BLaER1 (cell line): ENCODE measurements at regions not wholly inside any gene's neighbourhood (a gene's known extent, or its start where the extent isn't known, plus 50 kb on each side); places are given as distances from the start of the nearest gene placed in this dataset.
"Not testable (repeated sequence)": the region's sequence is repeated elsewhere in the genome, so short reads cannot be mapped to it uniquely, and the experiment has no call there.

Experiments used
- H3K27ac ChIP-seq: shearing (Covaris generic); formaldehyde crosslinking; 2 replicates; pipeline ENCODE4 v1.8.1; 2022
- H3K27me3 ChIP-seq: shearing (Covaris generic); formaldehyde crosslinking; 2 replicates; pipeline ENCODE4 v1.8.1; 2022
- H3K36me3 ChIP-seq: shearing (Covaris generic); formaldehyde crosslinking; 2 replicates; pipeline ENCODE4 v1.8.1; 2022
- H3K4me1 ChIP-seq: shearing (Covaris generic); formaldehyde crosslinking; 2 replicates; pipeline ENCODE4 v1.8.1; 2022
- H3K4me2 ChIP-seq: shearing (Covaris generic); formaldehyde crosslinking; 2 replicates; pipeline ENCODE4 v1.8.1; 2022
- H3K4me3 ChIP-seq: shearing (Covaris generic); formaldehyde crosslinking; 2 replicates; pipeline ENCODE4 v1.8.1; 2022
- H3K9ac ChIP-seq: shearing (Covaris generic); formaldehyde crosslinking; 2 replicates; pipeline ENCODE4 v1.8.1; 2022
- H3K9me3 ChIP-seq: shearing (Covaris generic); formaldehyde crosslinking; 2 replicates; pipeline ENCODE4 v1.8.1; 2022
- H4K20me1 ChIP-seq: shearing (Covaris generic); formaldehyde crosslinking; 2 replicates; pipeline ENCODE4 v1.8.1; 2022
- Cebpa-rat ChIP-seq: shearing (Covaris generic); IDR thresholded peaks from 2 replicates; pipeline ENCODE4 v1.8.1; 2022

- no peak overlapping the region for H3K4me3 ChIP-seq
- no peak for TF ChIP-seq Cebpa-rat
- H3K27me3 ChIP-seq = no peaks in the 10 kb centered on the region
- H3K4me2 ChIP-seq = no peak overlapping the region
- H4K20me1 ChIP-seq = no peaks in the 10 kb centered on the region
- no peak overlapping the region for H3K27ac ChIP-seq
- no peak overlapping the region for H3K9ac ChIP-seq
- no peaks in the 10 kb centered on the region for H3K4me1 ChIP-seq
- peaks cover 26% of the 10 kb centered on the region for H3K9me3 ChIP-seq
- H3K36me3 ChIP-seq = no peaks in the 10 kb centered on the region
Observed at GRCh38 chr9:6160579-6160978, 55.0 kb upstream of the IL33 start.

DNA sequence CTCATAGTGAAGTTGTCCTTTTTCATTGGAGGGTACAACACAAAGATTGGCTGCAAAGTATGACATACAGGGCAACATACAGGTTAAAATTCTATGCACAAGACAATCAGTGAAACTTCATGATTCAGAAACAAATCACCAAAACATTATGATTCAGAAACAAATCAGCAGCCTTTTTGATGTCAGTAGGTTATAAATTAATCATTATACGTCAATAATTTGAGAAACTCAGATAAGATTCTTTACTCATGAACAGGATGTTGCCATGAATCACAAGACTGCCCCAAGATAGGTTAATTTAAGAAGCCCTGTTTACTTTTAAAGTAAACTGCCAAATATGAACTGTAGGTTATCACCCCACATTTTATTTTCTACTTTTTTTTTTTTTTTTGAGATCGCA is 62.2 kb upstream of the IL33 start:
- no peaks in the 10 kb centered on the region for H4K20me1 ChIP-seq
- H3K27me3 ChIP-seq = no peaks in the 10 kb centered on the region
- no peak overlapping the region for H3K4me2 ChIP-seq
- H3K9ac ChIP-seq = no peak overlapping the region
- no peak overlapping the region for H3K27ac ChIP-seq
- no peaks in the 10 kb centered on the region for H3K4me1 ChIP-seq
- H3K9me3 ChIP-seq = peaks cover 2% of the 10 kb centered on the region; the same call in 1 of the 2 replicates
- no peak for TF ChIP-seq Cebpa-rat
- H3K36me3 ChIP-seq = no peaks in the 10 kb centered on the region
- no peak overlapping the region for H3K4me3 ChIP-seq

DNA sequence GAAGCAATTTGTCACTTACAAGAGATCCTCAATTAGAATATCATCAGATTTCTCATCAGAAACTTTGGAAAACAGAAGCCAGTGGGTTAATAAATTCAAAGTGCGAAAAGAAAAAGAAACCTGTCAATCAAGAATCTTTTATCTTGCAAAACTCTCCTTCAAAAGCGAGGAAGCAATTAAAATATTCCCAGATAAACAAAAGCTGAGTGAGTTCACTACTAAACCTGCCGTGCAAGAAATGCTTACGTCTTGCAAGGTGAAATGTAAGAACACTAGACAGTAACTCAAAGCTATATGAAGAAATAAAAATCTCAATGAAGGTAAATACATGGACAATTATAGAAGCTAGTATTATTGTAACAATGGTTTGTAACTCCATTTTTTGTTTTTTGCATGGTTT is 62.8 kb upstream of the IL33 start:
- Histone ChIP-seq H3K36me3 (no peaks in the 10 kb centered on the region), H3K4me1 (no peaks in the 10 kb centered on the region), H3K9me3 (no peaks in the 10 kb centered on the region), H3K27ac (no peak overlapping the region), H3K4me3 (no peak overlapping the region), H3K4me2 (no peak overlapping the region), H3K27me3 (no peaks in the 10 kb centered on the region), H3K9ac (no peak overlapping the region), H4K20me1 (no peaks in the 10 kb centered on the region)
- TF ChIP-seq Cebpa-rat = no peak

DNA sequence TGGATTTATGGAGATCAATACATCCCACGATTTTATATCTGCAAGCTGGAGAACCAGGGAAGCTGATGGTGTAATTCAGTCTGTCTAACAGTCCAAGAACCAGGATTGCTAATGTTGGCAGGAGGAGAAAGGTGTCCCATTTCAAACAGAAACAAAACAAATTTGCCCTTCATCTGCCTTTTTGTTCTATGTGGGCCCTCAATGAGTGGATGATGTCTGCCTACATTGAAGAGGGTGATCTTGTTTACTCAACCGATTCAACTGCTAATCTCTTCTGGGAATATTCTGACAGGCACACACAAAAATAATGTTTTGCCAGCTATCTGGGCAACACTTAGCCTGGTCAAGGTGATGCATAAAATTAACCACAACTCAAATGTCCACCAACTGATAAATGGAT is 65.1 kb upstream of the IL33 start:
- no peaks in the 10 kb centered on the region for H3K36me3 ChIP-seq
- TF ChIP-seq Cebpa-rat = no peak
- H3K27ac ChIP-seq = no peak overlapping the region

GRCh38 chr9:6149315-6149714 is 66.3 kb upstream of the IL33 start:
- Histone ChIP-seq H3K9me3 (no peaks in the 10 kb centered on the region), H3K4me1 (no peaks in the 10 kb centered on the region)
- TF ChIP-seq Cebpa-rat = no peak

More for the DNA sequence above, 65.1 kb upstream of the IL33 start:
- H3K4me2 ChIP-seq = no peak overlapping the region
- H4K20me1 ChIP-seq = no peaks in the 10 kb centered on the region
- H3K4me1 ChIP-seq = no peaks in the 10 kb centered on the region
- no peaks in the 10 kb centered on the region for H3K27me3 ChIP-seq
- H3K4me3 ChIP-seq = no peak overlapping the region
- H3K9ac ChIP-seq = no peak overlapping the region
- H3K9me3 ChIP-seq = no peaks in the 10 kb centered on the region

DNA sequence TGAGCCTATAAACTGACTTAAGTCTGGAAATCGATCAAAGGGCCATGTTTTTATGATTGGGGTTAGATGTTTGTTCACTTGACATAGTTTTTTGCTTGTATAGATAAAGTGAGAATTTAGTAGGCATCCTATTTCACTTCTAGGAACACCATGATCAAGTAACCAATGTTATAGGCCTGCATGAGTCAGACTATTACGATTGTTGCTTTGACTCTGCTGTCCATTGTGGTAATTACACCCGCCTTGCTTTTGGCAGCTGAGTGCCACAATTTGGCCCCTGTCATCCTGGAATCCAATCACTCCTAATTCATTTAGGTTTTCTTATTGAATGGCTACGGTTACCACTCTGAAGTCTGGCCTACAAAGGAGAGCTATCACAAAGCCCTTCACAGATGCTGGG is 67.8 kb upstream of the IL33 start:
- no peak for TF ChIP-seq Cebpa-rat
- no peaks in the 10 kb centered on the region for H3K36me3 ChIP-seq
- no peaks in the 10 kb centered on the region for H3K27me3 ChIP-seq
- H3K9ac ChIP-seq = no peak overlapping the region
- no peaks in the 10 kb centered on the region for H4K20me1 ChIP-seq
- H3K4me1 ChIP-seq = no peaks in the 10 kb centered on the region
- no peaks in the 10 kb centered on the region for H3K9me3 ChIP-seq
- H3K27ac ChIP-seq = no peak overlapping the region
- no peak overlapping the region for H3K4me2 ChIP-seq
- no peak overlapping the region for H3K4me3 ChIP-seq

More at GRCh38 chr9:6149315-6149714, 66.3 kb upstream of the IL33 start:
- Histone ChIP-seq H4K20me1 (no peaks in the 10 kb centered on the region), H3K9ac (no peak overlapping the region), H3K27me3 (no peaks in the 10 kb centered on the region), H3K36me3 (no peaks in the 10 kb centered on the region), H3K4me3 (no peak overlapping the region), H3K4me2 (no peak overlapping the region), H3K27ac (no peak overlapping the region)

- Histone ChIP-seq H3K4me3 (no peak overlapping the region), H3K27me3 (no peaks in the 10 kb centered on the region), H3K9me3 (no peaks in the 10 kb centered on the region), H3K9ac (no peak overlapping the region), H3K4me1 (no peaks in the 10 kb centered on the region), H3K36me3 (no peaks in the 10 kb centered on the region), H3K4me2 (no peak overlapping the region), H4K20me1 (no peaks in the 10 kb centered on the region), H3K27ac (no peak overlapping the region)
- TF ChIP-seq Cebpa-rat = no peak
Observed at GRCh38 chr9:6144947-6145346, 70.7 kb upstream of the IL33 start.

DNA sequence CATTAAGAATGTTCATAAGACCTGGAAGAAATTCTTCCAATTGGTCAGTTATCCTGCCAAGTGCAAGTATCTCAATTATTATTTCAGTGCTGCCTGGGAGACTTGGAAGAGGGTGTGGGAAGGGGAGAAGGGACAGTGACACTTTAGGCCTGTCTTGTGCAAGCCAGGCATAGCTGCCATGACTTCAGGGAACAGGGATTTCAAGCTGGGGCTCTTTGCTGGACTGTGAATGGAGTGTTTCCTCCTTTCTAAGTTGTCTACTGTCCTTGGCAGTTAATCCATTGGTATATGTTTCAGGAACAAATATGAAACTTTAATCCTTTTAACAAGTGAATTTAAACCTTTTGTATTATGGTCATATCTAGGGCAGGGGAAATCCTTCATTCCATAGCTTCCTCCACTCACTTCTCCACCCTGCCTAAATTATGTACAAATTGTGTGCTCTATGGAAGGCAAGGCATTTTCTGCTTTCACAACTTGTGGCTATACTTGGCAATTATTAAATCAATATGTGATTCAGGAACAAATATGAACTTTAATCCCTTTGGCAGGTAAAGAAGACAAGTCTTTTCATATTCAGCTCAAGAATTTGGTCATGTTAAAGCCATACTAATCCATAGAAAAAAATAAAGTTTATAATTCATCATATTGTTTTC is 72.7 kb upstream of the IL33 start:
- no peaks in the 10 kb centered on the region for H4K20me1 ChIP-seq
- TF ChIP-seq Cebpa-rat = no peak

GRCh38 chr9:6135780-6136179 is 79.8 kb upstream of the IL33 start:
- not testable (repeated sequence) for H3K9me3 ChIP-seq, H3K9ac ChIP-seq, H3K27ac ChIP-seq, H3K27me3 ChIP-seq, H3K4me1 ChIP-seq, H4K20me1 ChIP-seq, H3K4me3 ChIP-seq, H3K36me3 ChIP-seq, H3K4me2 ChIP-seq

More for the DNA sequence above, 72.7 kb upstream of the IL33 start:
- Histone ChIP-seq H3K4me3 (no peak overlapping the region), H3K27ac (no peak overlapping the region), H3K27me3 (no peaks in the 10 kb centered on the region), H3K4me2 (no peak overlapping the region), H3K4me1 (no peaks in the 10 kb centered on the region), H3K9ac (no peak overlapping the region), H3K36me3 (no peaks in the 10 kb centered on the region), H3K9me3 (no peaks in the 10 kb centered on the region)

GRCh38 chr9:6134661-6135180 is 80.9 kb upstream of the IL33 start:
- Histone ChIP-seq H3K27ac (no peak overlapping the region), H3K9me3 (no peaks in the 10 kb centered on the region), H3K9ac (no peak overlapping the region), H3K4me1 (peaks cover 9% of the 10 kb centered on the region), H4K20me1 (no peaks in the 10 kb centered on the region), H3K4me2 (no peak overlapping the region), H3K36me3 (no peaks in the 10 kb centered on the region), H3K27me3 (no peaks in the 10 kb centered on the region), H3K4me3 (no peak overlapping the region)
- TF ChIP-seq Cebpa-rat = no peak
